NCI-H82 treated with DMSO at 0.1 percent for 48 hours (cell line): ENCODE measurements at regions not wholly inside any gene's neighbourhood (a gene's known extent, or its start where the extent isn't known, plus 50 kb on each side); places are given as distances from the start of the nearest gene placed in this dataset.

Source experiments
- DNase-seq: peaks from one replicate; lab custom pipeline; 2025; ENCODE audit not compliant: unreplicated experiment; lab: John Stamatoyannopoulos, UW

- no peak for DNase-seq
These were observed 131.4 kb upstream of the RUNX3 start for GRCh38 chr1:25061261-25061995.

- no peak for DNase-seq
These were observed 127.1 kb upstream of the RUNX3 start for GRCh38 chr1:25057188-25057587.

GRCh38 chr1:25056536-25056935, 126.5 kb upstream of the RUNX3 start:
- no peak for DNase-seq

GRCh38 chr1:25055961-25056360, 125.9 kb upstream of the RUNX3 start:
- no peak for DNase-seq

- no peak for DNase-seq
These were observed 125.3 kb upstream of the RUNX3 start for GRCh38 chr1:25055324-25055780.

GRCh38 chr1:25054526-25055323, 124.6 kb upstream of the RUNX3 start:
- no peak for DNase-seq

GRCh38 chr1:25053576-25054250, 123.6 kb upstream of the RUNX3 start:
- DNase-seq = no peak

GRCh38 chr1:25051906-25052305, 121.8 kb upstream of the RUNX3 start:
- no peak for DNase-seq

GRCh38 chr1:25051504-25051903, 121.4 kb upstream of the RUNX3 start:
- no peak for DNase-seq

- no peak for DNase-seq
These were observed 120.1 kb upstream of the RUNX3 start for GRCh38 chr1:25050165-25050564.

- no peak for DNase-seq
These were observed 119.1 kb upstream of the RUNX3 start for GRCh38 chr1:25049190-25049589.

- no peak for DNase-seq
These were observed 118.7 kb upstream of the RUNX3 start for GRCh38 chr1:25048728-25049127.

GRCh38 chr1:25047506-25048240, 117.6 kb upstream of the RUNX3 start:
- DNase-seq = no peak

- no peak for DNase-seq
These were observed 116.1 kb upstream of the RUNX3 start for GRCh38 chr1:25046194-25046532.

- DNase-seq = no peak
These were observed 115.6 kb upstream of the RUNX3 start for GRCh38 chr1:25045480-25046193.

- DNase-seq = no peak
These were observed 113.1 kb upstream of the RUNX3 start for GRCh38 chr1:25043228-25043580.

GRCh38 chr1:25042331-25043227, 112.5 kb upstream of the RUNX3 start:
- DNase-seq = no peak

- no peak for DNase-seq
These were observed 111.8 kb upstream of the RUNX3 start for GRCh38 chr1:25041916-25042315.

- no peak for DNase-seq
These were observed 110.1 kb upstream of the RUNX3 start for GRCh38 chr1:25040122-25040685.
